H1 (cell line): ENCODE measurements at regions not wholly inside any gene's neighbourhood (a gene's known extent, or its start where the extent isn't known, plus 50 kb on each side); places are given as distances from the start of the nearest gene placed in this dataset.

Experiments
- CEBPB ChIP-seq: IDR thresholded peaks from 2 replicates; pipeline ENCODE4 v1.6.1; 2012; ENCODE audit warnings: low read depth, low read length
- CREB1 ChIP-seq: IDR thresholded peaks from 2 replicates; pipeline ENCODE4 v1.6.1; 2012; ENCODE audit warnings: inconsistent platforms
- GTF2F1 ChIP-seq: IDR thresholded peaks from 2 replicates; pipeline ENCODE4 v1.6.1; 2012; ENCODE audit warnings: low read depth, low read length, improper control_type of control experiment, borderline replicate concordance
- HDAC6 ChIP-seq: IDR thresholded peaks from one replicate; pipeline ENCODE4 v1.7.1; 2012; ENCODE audit warnings: low read depth, mild to moderate bottlenecking, inconsistent platforms, low read length, moderate library complexity
- RNF2 ChIP-seq: fragments of 200-900, 300-1000 bp; sonication (generic); IDR thresholded peaks from 2 replicates; pipeline ENCODE4 v1.7.1; 2016; ENCODE audit warnings: borderline replicate concordance, low read depth, mild to moderate bottlenecking, antibody characterized with exemption, low read length; ENCODE audit not compliant: poor library complexity, severe bottlenecking; ENCODE audit errors: missing control alignments
- SIX5 ChIP-seq: IDR thresholded peaks from 2 replicates; pipeline ENCODE4 v1.6.1; 2011; ENCODE audit warnings: mild to moderate bottlenecking, low read depth, low read length
- TAF1 ChIP-seq: IDR thresholded peaks from 2 replicates; pipeline ENCODE4 v1.6.1; 2011; ENCODE audit warnings: mild to moderate bottlenecking, low read depth, low read length
- TCF12 ChIP-seq: IDR thresholded peaks from 2 replicates; pipeline ENCODE4 v1.6.1; 2011; ENCODE audit warnings: low read depth, mild to moderate bottlenecking, low read length
- YY1 ChIP-seq: IDR thresholded peaks from 2 replicates; pipeline ENCODE4 v1.6.1; 2011; ENCODE audit warnings: low read depth, mild to moderate bottlenecking, low read length
- TF ChIP-seq, protein P1 (sequence below), 3 experiments: IDR thresholded peaks; 1 replicate in 2 of 3; 2 replicates in 1 of 3; pipeline versions ENCODE4 v1.5.1 to v1.6.1; 2011; ENCODE audit warnings: low read length in 3 of 3, mild to moderate bottlenecking in 3 of 3, inconsistent platforms in 2 of 3, low read depth in 1 of 3, moderate library complexity in 1 of 3; ENCODE audit not compliant: insufficient read depth in 1 of 3; ENCODE audit errors: control extremely low read depth in 1 of 3
- TF ChIP-seq, protein P2 (sequence below): IDR thresholded peaks from 2 replicates; pipeline ENCODE4 v1.6.1; 2012; ENCODE audit warnings: inconsistent platforms
- TF ChIP-seq, protein P3 (sequence below): IDR thresholded peaks from 2 replicates; pipeline ENCODE4 v1.6.1; 2011; ENCODE audit warnings: low read depth, mild to moderate bottlenecking, low read length; ENCODE audit not compliant: insufficient read depth

DNA sequence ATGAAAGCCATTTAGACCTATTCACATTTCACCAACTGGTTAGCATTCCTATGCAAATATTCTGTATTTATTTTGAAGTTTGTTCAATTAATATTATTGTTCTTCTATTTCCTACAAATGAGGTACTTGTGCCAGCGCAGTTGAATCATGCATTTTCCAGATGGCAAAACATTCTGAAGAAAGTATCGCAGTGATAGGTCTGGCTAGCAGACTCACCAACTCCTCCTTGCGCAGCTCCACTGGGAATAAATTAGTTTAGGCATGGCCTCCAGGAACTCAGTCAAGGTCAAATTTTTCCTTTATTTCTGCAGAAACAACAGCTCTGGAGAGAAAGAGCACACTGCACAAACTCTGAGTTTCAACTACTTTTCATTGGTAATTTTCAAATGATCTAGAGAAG is 437.7 kb downstream of the COL12A1 start:
- TF ChIP-seq CEBPB = no peak
- TF ChIP-seq, protein P1, sequence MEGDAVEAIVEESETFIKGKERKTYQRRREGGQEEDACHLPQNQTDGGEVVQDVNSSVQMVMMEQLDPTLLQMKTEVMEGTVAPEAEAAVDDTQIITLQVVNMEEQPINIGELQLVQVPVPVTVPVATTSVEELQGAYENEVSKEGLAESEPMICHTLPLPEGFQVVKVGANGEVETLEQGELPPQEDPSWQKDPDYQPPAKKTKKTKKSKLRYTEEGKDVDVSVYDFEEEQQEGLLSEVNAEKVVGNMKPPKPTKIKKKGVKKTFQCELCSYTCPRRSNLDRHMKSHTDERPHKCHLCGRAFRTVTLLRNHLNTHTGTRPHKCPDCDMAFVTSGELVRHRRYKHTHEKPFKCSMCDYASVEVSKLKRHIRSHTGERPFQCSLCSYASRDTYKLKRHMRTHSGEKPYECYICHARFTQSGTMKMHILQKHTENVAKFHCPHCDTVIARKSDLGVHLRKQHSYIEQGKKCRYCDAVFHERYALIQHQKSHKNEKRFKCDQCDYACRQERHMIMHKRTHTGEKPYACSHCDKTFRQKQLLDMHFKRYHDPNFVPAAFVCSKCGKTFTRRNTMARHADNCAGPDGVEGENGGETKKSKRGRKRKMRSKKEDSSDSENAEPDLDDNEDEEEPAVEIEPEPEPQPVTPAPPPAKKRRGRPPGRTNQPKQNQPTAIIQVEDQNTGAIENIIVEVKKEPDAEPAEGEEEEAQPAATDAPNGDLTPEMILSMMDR (IDR thresholded peaks at IDR 0.05; ENCODE audit: control extremely low read depth in 1 of 3, insufficient read depth in 1 of 3, low read depth in 1 of 3, low read length in 3 of 3) = no peak
- no peak for TF ChIP-seq GTF2F1
- TF ChIP-seq RNF2 = no peak
- no peak for TF ChIP-seq SIX5
- TF ChIP-seq, protein P2, sequence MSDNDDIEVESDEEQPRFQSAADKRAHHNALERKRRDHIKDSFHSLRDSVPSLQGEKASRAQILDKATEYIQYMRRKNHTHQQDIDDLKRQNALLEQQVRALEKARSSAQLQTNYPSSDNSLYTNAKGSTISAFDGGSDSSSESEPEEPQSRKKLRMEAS = no peak
- TF ChIP-seq YY1 = no peak
- TF ChIP-seq, protein P3, sequence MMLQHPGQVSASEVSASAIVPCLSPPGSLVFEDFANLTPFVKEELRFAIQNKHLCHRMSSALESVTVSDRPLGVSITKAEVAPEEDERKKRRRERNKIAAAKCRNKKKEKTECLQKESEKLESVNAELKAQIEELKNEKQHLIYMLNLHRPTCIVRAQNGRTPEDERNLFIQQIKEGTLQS = no peak
- TF ChIP-seq HDAC6 = no peak
- TF ChIP-seq CREB1 = no peak
- TF ChIP-seq TAF1 = no peak
- TF ChIP-seq TCF12 = no peak
